GM19463 (cell line): ENCODE measurements at regions not wholly inside any gene's neighbourhood (a gene's known extent, or its start where the extent isn't known, plus 50 kb on each side); places are given as distances from the start of the nearest gene placed in this dataset.

Experiments used
- ATAC-seq: cut with Tn5 transposase; IDR thresholded peaks from one replicate; pipeline ENCODE4 v1.9.1; 2021; ENCODE audit warnings: mild to moderate bottlenecking, moderate library complexity; ENCODE audit not compliant: unreplicated experiment

GRCh38 chr2:8159966-8160603 is 521.8 kb upstream of the ID2 start:
- no peak for ATAC-seq

DNA sequence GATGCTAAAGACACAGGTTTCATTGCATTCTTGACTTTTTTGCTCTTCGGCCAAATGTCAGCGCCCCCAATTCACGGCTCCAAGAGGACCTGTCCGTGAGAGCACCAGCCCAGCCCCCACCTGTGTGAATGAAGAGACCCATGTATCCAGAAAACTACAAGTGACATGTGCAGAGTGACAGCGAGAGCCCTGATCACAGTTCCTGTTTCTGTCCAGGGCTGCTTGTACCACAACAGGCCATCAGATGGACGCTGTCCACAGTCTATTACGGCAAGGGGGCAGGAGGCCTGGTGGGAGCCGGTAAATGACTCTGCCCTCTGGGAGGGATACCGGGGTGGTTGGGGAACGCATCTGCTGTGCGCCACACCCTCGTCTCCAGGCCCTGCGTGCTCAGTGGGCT is 520.9 kb upstream of the ID2 start:
- no peak for ATAC-seq

DNA sequence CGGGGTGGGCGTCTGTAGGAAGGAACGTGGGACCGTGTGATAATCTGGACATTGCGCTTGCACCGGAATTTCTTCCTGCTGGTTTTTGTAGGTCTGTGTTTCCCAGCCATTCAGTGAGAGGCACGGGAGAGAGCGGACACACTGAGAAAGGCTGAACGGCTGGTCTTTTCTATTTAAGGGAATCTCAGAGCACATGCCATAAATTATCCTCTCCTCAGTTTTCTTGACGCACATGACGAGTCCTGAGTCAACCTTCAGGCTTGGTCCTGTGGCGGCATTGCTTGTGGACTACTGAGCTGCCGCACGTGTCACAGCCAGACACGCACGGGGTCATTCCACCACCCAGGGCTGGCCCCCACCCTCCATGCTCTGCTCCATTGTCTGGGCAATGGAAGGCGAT is 519.3 kb upstream of the ID2 start:
- ATAC-seq, result no peak

- ATAC-seq, result no peak
These were observed 516.3 kb upstream of the ID2 start for GRCh38 chr2:8165550-8165949.

GRCh38 chr2:8168022-8168717 is 513.7 kb upstream of the ID2 start:
- no peak for ATAC-seq

- ATAC-seq, result no peak
These were observed 512.9 kb upstream of the ID2 start for GRCh38 chr2:8168876-8169424.

- ATAC-seq, result no peak
These were observed 512.4 kb upstream of the ID2 start for GRCh38 chr2:8169443-8169842.

DNA sequence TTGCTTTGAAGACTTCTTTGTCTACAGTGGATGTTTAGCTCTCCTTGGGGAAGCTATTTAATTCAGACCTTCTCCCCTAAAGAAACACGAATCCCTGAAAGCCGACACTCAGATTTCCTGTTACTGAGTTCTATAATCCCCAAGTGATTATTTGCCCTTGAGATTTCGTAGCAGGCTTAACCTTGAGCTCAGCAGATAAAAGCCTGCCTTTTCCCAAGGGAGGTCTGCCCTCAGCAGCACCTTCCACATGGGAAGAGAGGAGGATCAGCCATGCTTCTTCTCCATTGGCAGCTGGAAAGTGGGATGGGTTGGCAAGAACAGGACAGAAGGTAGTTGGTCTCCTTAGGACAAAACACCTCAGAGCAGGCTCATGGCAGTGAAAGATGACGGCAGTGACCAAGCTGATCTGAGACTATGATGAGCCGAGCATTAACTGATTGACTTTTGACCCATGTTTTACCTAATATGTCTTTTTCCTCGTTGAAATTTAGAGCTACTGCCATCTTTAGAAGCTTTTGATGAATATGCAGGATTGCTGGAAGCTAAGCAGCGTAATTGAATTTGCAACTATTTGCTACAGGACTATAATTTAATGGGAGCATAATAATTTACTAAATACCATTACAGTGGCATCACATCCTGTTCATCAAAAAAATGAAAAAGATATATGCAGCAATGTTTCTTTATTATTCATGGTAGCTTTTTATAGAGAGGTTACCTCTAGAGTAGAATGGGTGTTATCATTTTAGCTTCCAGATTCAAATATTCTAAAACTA is 511.1 kb upstream of the ID2 start:
- no peak for ATAC-seq

GRCh38 chr2:8171608-8172007 is 510.2 kb upstream of the ID2 start:
- ATAC-seq, result no peak

DNA sequence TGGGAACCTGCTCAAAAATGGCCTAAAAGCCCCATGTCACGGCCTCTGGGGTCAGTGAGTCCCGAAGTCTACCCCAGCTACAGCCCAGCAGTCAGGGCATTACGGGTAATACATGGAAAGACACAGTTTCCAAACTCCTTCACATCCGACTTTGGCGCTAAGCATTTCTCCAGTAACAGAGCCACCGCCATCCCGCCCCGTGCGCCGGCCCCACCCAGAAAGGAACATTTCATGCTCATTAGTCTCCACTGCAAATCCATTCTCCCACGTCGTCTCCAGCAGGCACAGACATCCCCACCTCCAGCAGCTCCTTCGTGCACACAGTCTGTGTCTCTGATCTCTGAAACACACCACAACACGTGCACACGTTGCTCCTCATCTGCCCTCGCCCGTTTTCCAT is 509.2 kb upstream of the ID2 start:
- no peak for ATAC-seq

GRCh38 chr2:8174641-8175257 is 507.1 kb upstream of the ID2 start:
- ATAC-seq, result no peak

GRCh38 chr2:8176887-8177286 is 505.0 kb upstream of the ID2 start:
- no peak for ATAC-seq

DNA sequence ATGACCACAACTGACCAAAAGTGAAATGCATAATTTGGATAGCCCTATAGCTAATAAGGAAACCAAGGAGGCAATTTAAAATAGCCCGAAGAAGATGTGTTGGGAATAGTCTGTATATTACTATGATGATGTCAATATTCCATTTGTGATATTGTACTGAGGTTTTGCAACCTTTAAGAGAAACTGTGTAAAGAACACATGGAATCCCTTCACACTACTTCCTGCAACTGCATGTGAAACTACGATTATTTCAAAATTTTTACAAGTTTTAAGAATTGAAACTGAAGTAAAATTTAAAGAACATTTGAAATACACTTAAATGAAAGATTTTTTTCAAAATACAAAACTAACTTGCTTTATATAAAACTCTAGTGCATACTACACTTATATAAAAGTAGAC is 504.3 kb upstream of the ID2 start:
- ATAC-seq, result no peak

- no peak for ATAC-seq
These were observed 502.9 kb upstream of the ID2 start for GRCh38 chr2:8178911-8179310.

DNA sequence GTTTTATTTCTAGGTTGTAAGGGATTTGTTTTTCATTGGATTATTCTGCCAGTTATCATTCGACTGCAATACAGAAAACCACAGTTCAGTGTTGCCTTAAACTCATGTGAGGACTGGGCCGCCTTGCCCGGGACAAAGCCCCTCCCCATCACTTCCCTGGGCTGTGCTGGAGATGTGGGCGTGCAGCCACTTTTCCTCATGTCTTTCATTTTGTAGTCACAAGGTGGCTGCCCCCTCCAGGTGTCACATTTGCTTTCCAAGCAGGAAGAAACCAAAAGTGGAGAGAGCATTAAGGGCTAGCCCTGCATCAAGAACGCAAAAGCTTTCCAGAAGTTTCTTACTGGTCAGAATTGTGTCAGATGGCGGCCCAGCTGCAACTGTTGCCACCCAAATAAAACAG is 492.5 kb upstream of the ID2 start:
- ATAC-seq, result no peak

DNA sequence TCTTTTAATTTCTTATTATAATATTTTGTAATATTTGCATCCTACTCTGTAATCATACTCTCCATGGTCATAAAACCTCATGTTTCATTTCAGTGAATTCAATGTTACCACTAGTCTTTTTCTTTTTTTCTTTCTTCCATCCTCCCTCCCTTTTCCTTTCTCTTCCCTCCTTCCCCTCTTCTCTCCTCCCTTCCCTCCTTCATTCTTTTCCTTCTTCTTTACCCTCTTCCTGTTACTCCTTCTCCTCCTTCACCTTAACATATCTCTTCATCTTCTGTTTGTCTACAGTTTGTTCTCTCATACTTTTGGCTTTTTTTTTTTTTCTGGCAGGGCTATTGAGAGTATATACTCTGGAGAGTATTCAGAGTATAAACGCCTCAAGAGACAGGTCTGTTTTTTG is 491.6 kb upstream of the ID2 start:
- no peak for ATAC-seq

DNA sequence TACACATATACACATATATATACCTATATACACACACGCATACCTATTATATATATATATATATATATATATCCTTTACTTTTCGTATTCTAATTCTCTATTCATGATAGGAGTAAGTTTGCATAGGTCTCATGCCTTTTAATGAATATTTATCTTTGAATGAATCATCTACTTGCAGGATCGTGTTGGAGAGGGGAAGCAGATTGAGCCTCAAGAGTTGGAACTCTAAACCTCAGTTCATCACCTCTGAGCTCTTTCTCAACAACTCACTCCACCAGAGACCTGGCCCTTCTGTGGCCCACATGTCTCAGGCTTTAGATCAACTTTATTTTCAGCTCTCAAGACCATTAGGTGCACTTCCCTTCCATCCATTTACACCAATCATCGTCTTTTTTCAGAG is 490.4 kb upstream of the ID2 start:
- no peak for ATAC-seq

DNA sequence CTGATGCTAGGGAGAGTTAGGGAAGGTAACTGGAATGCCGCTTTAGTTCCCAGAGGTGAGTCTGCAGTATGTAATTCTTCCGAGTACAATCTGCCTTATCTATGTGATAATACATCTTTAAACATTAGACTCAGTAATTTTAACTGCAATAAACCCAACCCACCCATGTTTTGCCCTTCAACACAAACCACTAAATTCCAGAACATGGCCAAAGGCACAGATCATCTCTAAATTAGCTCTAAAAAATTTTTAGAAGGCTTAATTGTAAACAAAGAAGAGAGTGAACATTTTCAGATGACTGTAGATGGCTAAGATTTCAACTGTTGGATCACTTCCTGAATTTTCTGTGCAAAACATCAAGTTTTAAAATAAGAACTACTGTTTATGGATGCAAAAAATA is 488.7 kb upstream of the ID2 start:
- no peak for ATAC-seq

DNA sequence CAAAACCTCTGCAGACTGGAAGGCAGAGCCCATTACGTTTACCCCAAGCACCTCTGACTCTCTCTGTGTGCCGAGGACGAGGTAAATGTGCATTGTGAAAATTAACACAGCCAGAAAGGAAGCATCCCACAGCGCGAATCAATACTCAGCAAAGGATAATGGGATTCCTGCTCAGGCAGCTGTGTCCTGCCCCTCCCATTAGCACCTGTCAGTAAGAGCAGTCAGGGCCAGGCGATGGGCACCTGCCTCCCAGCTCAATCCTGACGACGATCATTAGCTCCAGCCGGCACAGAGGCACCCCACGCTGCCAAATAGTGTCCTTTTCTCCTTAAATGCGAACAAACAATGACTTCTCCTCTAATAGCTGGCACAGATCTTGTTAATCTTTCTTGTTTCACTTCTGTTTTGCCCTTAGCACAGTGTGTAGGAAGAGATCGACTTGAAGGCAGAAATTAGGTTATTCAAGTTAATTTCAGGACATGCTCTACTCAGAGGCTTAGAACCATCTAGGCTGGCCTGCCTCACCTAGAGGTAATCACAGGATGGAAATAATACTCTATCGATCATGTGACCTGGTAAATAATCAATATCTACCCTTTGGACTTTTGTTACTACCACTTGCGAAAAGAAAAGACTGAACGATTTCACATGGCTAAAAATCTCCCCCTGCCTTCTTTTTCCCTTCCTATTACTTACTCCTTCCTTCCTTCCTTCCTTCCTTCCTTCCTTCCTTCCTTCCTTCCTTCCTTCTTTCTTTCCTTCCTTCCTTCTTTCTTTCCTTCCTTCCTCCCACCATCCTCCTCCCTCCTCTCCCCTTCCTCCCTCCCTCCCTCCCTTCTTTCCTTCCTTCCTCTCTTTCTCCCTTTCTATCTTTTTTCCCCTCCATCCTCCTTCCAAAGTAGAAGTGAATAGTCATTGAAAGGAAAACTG is 487.9 kb upstream of the ID2 start:
- ATAC-seq, result no peak

DNA sequence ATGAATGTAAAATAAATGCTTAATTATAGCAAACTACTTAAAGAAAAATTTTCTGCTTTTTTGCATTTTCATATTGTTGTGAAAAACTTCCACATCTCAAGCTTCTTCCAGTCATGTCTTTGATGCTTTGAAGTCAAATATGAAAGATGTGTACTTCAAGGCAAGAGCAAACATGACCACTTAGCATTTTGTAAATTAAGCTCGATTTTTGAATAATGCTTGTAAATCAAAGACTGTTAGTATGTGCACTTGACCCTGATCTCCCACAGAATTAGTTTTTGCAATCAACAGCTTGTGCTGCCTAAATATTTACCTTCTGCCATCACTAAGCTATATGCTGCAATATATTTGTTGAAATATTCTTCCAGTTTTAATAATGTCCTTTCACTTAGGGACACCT is 486.1 kb upstream of the ID2 start:
- no peak for ATAC-seq
